ENCODE measurements at regions not wholly inside any gene's neighbourhood (a gene's known extent, or its start where the extent isn't known, plus 50 kb on each side); places are given as distances from the start of the nearest gene placed in this dataset.

DNA sequence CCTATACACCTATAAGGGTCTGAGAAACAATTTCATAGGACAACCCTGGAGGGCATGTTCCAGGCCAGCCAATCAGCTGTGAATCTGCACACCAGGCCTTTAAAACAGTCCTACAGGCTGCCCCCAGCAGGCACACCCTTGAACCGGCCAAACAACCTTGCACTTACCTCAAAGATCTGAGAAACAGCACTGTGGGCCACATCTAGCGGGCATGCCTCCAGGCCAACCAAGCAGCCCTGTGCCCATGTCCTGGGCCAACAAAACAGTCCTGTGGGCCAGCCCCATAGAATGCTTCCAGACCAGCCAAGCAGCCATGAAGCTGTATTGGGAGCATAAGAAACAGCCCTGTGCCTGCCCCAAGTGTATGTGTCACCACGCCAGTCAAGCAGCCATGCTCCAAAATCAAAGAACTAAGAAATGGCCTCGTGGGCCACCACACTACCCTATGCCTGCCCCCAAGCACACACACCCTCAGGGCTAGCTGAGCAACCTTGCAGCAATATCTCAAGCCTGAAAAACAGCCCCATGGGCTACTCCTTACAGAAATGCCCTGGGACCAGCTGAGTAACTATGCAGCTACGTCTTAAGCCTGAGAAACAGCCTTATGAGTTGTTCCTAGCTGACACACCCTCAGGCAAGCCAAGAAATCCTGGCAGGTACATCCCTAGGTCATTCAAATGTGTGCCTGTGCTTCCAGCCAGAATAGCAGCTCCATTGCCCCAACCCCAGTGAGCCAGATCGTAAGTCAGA is 2243.8 kb upstream of the C9orf72 start:
- H3K4me1 ChIP-seq (ENCODE audit: insufficient read depth, low read length) = no peaks in the 10 kb centered on the region
- H3K4me3 Mint-ChIP-seq = no peak overlapping the region
- H3K4me3 ChIP-seq (ENCODE audit: low read length in 2 of 2) = no peak overlapping the region
- DNase-seq = no peak
- no peaks in the 10 kb centered on the region for H3K36me3 ChIP-seq (ENCODE audit: insufficient read depth, low read length)
- ChIA-PET POLR2A (ENCODE audit: partially characterized antibody) (no interaction called here), CTCF (ENCODE audit: partially characterized antibody) (no interaction called here)
- no peaks in the 10 kb centered on the region for H3K36me3 Mint-ChIP-seq
- no peak overlapping the region for H3K27ac Mint-ChIP-seq
- no peak overlapping the region for H3K27ac ChIP-seq (ENCODE audit: low read depth, low read length)
- intact Hi-C loops (cut with micrococcal nuclease) = no loop called here
- no peaks in the 10 kb centered on the region for H3K4me1 Mint-ChIP-seq
- peaks cover 0 to 35% (median 17%) of the 10 kb centered on the region in 8 donors for H3K9me3 Mint-ChIP-seq
- no peaks in the 10 kb centered on the region for H3K27me3 Mint-ChIP-seq
- H3K27me3 ChIP-seq (ENCODE audit: insufficient read depth, low read length) = no peaks in the 10 kb centered on the region
- no peaks in the 10 kb centered on the region for H3K9me3 ChIP-seq (ENCODE audit: control insufficient read depth in 1 of 2, low read length in 2 of 2)

GRCh38 chr9:29822458-29822857 is 2249.2 kb upstream of the C9orf72 start:
- Histone ChIP-seq H3K27me3 (ENCODE audit: insufficient read depth, low read length) (no peaks in the 10 kb centered on the region), H3K4me1 (ENCODE audit: insufficient read depth, low read length) (no peaks in the 10 kb centered on the region), H3K9me3 (ENCODE audit: control insufficient read depth in 1 of 2, low read length in 2 of 2) (peaks cover 0 to 6% of the 10 kb centered on the region in 2 donors), H3K27ac (ENCODE audit: low read depth, low read length) (no peak overlapping the region), H3K36me3 (ENCODE audit: insufficient read depth, low read length) (no peaks in the 10 kb centered on the region), H3K4me3 (ENCODE audit: low read length in 2 of 2) (no peak overlapping the region)
- intact Hi-C loops (cut with micrococcal nuclease) = no loop called here
- no peaks in the 10 kb centered on the region for H3K4me1 Mint-ChIP-seq
- H3K4me3 Mint-ChIP-seq = no peak overlapping the region
- ChIA-PET CTCF (ENCODE audit: partially characterized antibody) (no interaction called here), POLR2A (ENCODE audit: partially characterized antibody) (no interaction called here)
- no peaks in the 10 kb centered on the region for H3K36me3 Mint-ChIP-seq
- DNase-seq = no peak
- H3K27me3 Mint-ChIP-seq = no peaks in the 10 kb centered on the region
- H3K9me3 Mint-ChIP-seq = peaks cover 2 to 38% (median 17%) of the 10 kb centered on the region in 8 donors
- H3K27ac Mint-ChIP-seq = no peak overlapping the region

DNA sequence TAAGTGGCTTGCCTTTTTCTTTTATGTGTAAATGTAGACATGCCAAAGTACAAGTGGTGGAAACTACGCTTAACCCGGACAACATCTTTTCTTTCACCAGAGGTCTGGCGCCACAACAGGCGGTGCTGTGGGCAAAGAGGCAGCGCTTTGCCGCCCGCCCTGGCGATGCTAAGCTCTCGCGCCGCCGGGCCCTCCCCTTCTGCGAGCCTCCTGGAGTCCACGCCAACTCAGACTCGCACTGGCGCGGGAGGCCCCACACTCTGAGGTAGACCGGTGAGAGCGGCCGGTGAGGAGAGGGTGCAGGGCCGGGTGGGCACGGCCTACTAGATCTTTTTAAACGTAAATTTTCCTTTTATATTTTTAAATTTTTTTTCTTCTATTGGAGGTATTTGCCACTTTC is 2253.1 kb upstream of the C9orf72 start:
- Histone ChIP-seq H3K27me3 (ENCODE audit: insufficient read depth, low read length) (no peaks in the 10 kb centered on the region), H3K27ac (ENCODE audit: low read depth, low read length) (no peak overlapping the region), H3K36me3 (ENCODE audit: insufficient read depth, low read length) (no peaks in the 10 kb centered on the region), H3K4me1 (ENCODE audit: insufficient read depth, low read length) (no peaks in the 10 kb centered on the region), H3K9me3 (ENCODE audit: control insufficient read depth in 1 of 2, low read length in 2 of 2) (peaks cover 0 to 6% of the 10 kb centered on the region in 2 donors), H3K4me3 (ENCODE audit: low read length in 2 of 2) (no peak overlapping the region)
- no peak overlapping the region for H3K27ac Mint-ChIP-seq
- peaks cover 2 to 14% (median 4%) of the 10 kb centered on the region in 8 donors for H3K9me3 Mint-ChIP-seq
- ChIA-PET CTCF (ENCODE audit: partially characterized antibody) (no interaction called here), POLR2A (ENCODE audit: partially characterized antibody) (no interaction called here)
- intact Hi-C loops (cut with micrococcal nuclease) = no loop called here
- H3K36me3 Mint-ChIP-seq = no peaks in the 10 kb centered on the region
- H3K4me3 Mint-ChIP-seq = no peak overlapping the region
- no peak for DNase-seq
- no peaks in the 10 kb centered on the region for H3K4me1 Mint-ChIP-seq
- no peaks in the 10 kb centered on the region for H3K27me3 Mint-ChIP-seq

GRCh38 chr9:29830821-29831220 is 2257.5 kb upstream of the C9orf72 start:
- H3K4me1 ChIP-seq (ENCODE audit: insufficient read depth, low read length) = no peaks in the 10 kb centered on the region
- H3K27me3 Mint-ChIP-seq = no peaks in the 10 kb centered on the region
- no peak for DNase-seq
- intact Hi-C loops (cut with micrococcal nuclease) = loop anchor here (10.0 kb wide), 1 partner anchor 64 kb away; no protein-coding TSS in a partner anchor
- H3K4me1 Mint-ChIP-seq = no peaks in the 10 kb centered on the region
- no peak overlapping the region for H3K4me3 ChIP-seq (ENCODE audit: low read length in 2 of 2)
- H3K36me3 ChIP-seq (ENCODE audit: insufficient read depth, low read length) = no peaks in the 10 kb centered on the region
- H3K27me3 ChIP-seq (ENCODE audit: insufficient read depth, low read length) = no peaks in the 10 kb centered on the region
- H3K9me3 ChIP-seq (ENCODE audit: control insufficient read depth in 1 of 2, low read length in 2 of 2) = peaks cover 0 to 6% of the 10 kb centered on the region in 2 donors
- POLR2A ChIA-PET (ENCODE audit: partially characterized antibody) = no interaction called here
- CTCF ChIA-PET (ENCODE audit: partially characterized antibody) = no interaction called here
- no peak overlapping the region for H3K27ac ChIP-seq (ENCODE audit: low read depth, low read length)
- no peak overlapping the region for H3K27ac Mint-ChIP-seq
- H3K4me3 Mint-ChIP-seq = no peak overlapping the region
- H3K36me3 Mint-ChIP-seq = no peaks in the 10 kb centered on the region
- peaks cover 0 to 13% (median 3%) of the 10 kb centered on the region in 8 donors for H3K9me3 Mint-ChIP-seq

- Histone ChIP-seq H3K36me3 (ENCODE audit: insufficient read depth, low read length) (no peaks in the 10 kb centered on the region), H3K4me3 (ENCODE audit: low read length in 2 of 2) (no peak overlapping the region), H3K27me3 (ENCODE audit: insufficient read depth, low read length) (no peaks in the 10 kb centered on the region), H3K27ac (ENCODE audit: low read depth, low read length) (no peak overlapping the region), H3K9me3 (ENCODE audit: control insufficient read depth in 1 of 2, low read length in 2 of 2) (no peaks in the 10 kb centered on the region), H3K4me1 (ENCODE audit: insufficient read depth, low read length) (no peaks in the 10 kb centered on the region)
- POLR2A ChIA-PET (ENCODE audit: partially characterized antibody) = no interaction called here
- CTCF ChIA-PET (ENCODE audit: partially characterized antibody) = no interaction called here
- Mint-ChIP-seq H3K4me3 (no peak overlapping the region), H3K9me3 (peaks cover 0 to 9% (median 0%) of the 10 kb centered on the region in 8 donors), H3K4me1 (no peaks in the 10 kb centered on the region), H3K27ac (no peak overlapping the region), H3K36me3 (no peaks in the 10 kb centered on the region), H3K27me3 (no peaks in the 10 kb centered on the region)
- no peak for DNase-seq
- intact Hi-C loops (cut with micrococcal nuclease) = loop anchor here (10.0 kb wide), 1 partner anchor 56 kb away; no protein-coding TSS in a partner anchor
Measured at GRCh38 chr9:29838491-29839020, 2265.3 kb upstream of the C9orf72 start.

DNA sequence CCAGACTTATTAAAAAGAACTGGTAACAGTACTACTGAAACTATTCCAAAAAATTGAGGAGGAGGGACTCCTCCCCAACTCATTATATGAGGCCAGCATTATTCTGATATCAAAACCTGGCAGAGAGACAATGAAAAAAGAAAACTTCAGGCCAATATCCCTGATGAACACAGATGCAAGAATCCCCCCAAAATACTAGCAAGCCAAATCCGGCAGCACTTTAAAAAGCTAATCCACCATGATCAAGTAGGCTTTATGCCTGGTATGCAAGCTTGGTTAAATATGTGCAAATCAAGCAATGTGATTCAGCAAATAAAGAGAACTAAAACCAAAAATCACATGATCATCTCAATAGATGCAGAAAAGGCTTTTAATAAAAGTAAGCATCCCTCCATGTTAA is 2271.0 kb upstream of the C9orf72 start:
- intact Hi-C loops (cut with micrococcal nuclease) = no loop called here
- Histone ChIP-seq H3K27ac (ENCODE audit: low read depth, low read length) (no peak overlapping the region), H3K27me3 (ENCODE audit: insufficient read depth, low read length) (no peaks in the 10 kb centered on the region), H3K36me3 (ENCODE audit: insufficient read depth, low read length) (no peaks in the 10 kb centered on the region), H3K4me3 (ENCODE audit: low read length in 2 of 2) (no peak overlapping the region), H3K4me1 (ENCODE audit: insufficient read depth, low read length) (no peaks in the 10 kb centered on the region), H3K9me3 (ENCODE audit: control insufficient read depth in 1 of 2, low read length in 2 of 2) (no peaks in the 10 kb centered on the region)
- DNase-seq = no peak
- CTCF ChIA-PET (ENCODE audit: partially characterized antibody) = no interaction called here
- Mint-ChIP-seq H3K4me3 (no peak overlapping the region), H3K4me1 (no peaks in the 10 kb centered on the region), H3K27me3 (no peaks in the 10 kb centered on the region), H3K9me3 (peaks cover 0 to 6% (median 1%) of the 10 kb centered on the region in 8 donors), H3K36me3 (no peaks in the 10 kb centered on the region), H3K27ac (no peak overlapping the region)
- POLR2A ChIA-PET (ENCODE audit: partially characterized antibody) = no interaction called here

GRCh38 chr9:29850664-29851063 is 2277.4 kb upstream of the C9orf72 start:
- Mint-ChIP-seq H3K27ac (no peak overlapping the region), H3K4me3 (no peak overlapping the region), H3K27me3 (no peaks in the 10 kb centered on the region), H3K4me1 (no peaks in the 10 kb centered on the region), H3K36me3 (no peaks in the 10 kb centered on the region), H3K9me3 (no peaks in the 10 kb centered on the region)
- no peak for DNase-seq
- ChIA-PET POLR2A (ENCODE audit: partially characterized antibody) (no interaction called here), CTCF (ENCODE audit: partially characterized antibody) (no interaction called here)
- Histone ChIP-seq H3K36me3 (ENCODE audit: insufficient read depth, low read length) (no peaks in the 10 kb centered on the region), H3K4me1 (ENCODE audit: insufficient read depth, low read length) (no peaks in the 10 kb centered on the region), H3K27me3 (ENCODE audit: insufficient read depth, low read length) (no peaks in the 10 kb centered on the region), H3K9me3 (ENCODE audit: control insufficient read depth in 1 of 2, low read length in 2 of 2) (no peaks in the 10 kb centered on the region), H3K4me3 (ENCODE audit: low read length in 2 of 2) (no peak overlapping the region), H3K27ac (ENCODE audit: low read depth, low read length) (no peak overlapping the region)
- intact Hi-C loops (cut with micrococcal nuclease) = no loop called here

Data from CD4-positive, alpha-beta memory T cell (primary cell).